ENCODE measurements at regions not wholly inside any gene's neighbourhood (a gene's known extent, or its start where the extent isn't known, plus 50 kb on each side); places are given as distances from the start of the nearest gene placed in this dataset.
"Not testable (repeated sequence)": the region's sequence is repeated elsewhere in the genome, so short reads cannot be mapped to it uniquely, and the experiment has no call there.

DNA sequence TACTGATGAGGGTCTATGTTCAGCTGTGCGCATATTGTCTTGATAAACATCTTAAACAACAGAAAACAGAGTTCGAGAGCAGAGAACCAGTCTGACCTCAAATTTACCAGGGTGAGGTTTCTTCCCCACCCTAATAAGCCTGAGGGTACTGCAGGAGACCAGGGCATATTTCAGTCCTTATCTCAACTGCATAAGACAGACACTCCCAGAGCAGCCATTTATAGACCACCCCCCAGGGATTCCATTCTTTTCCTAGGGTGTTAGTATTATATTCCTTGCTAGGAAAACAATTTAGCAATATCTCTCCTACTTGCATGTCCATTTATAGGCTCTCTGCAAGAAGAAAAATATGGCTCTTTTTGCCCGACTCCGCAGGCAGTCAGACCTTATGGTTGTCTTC lies 89.5 kb upstream of the POMZP3 start:
- H3K27me3 ChIP-seq (ENCODE audit: control insufficient read depth in 2 of 2, insufficient read depth in 1 of 2, low read length in 1 of 2); H3K9me3 ChIP-seq (ENCODE audit: control insufficient read depth in 2 of 2, insufficient read depth in 1 of 2, low read length in 1 of 2); H3K27ac ChIP-seq (ENCODE audit: low read depth in 1 of 2, low read length in 1 of 2); H3K4me3 ChIP-seq (ENCODE audit: low read length in 2 of 2); H3K36me3 ChIP-seq (ENCODE audit: control insufficient read depth in 2 of 2, insufficient read depth in 2 of 2, low read length in 1 of 2); H3K4me1 ChIP-seq (ENCODE audit: control insufficient read depth in 2 of 2, insufficient read depth in 2 of 2, low read length in 2 of 2); DNase-seq (ENCODE audit: low read depth in 6 of 9, low spot score in 9 of 9): not testable (repeated sequence)
- WGBS = 83% methylated on average over 4 of the region's 4 CpGs

DNA sequence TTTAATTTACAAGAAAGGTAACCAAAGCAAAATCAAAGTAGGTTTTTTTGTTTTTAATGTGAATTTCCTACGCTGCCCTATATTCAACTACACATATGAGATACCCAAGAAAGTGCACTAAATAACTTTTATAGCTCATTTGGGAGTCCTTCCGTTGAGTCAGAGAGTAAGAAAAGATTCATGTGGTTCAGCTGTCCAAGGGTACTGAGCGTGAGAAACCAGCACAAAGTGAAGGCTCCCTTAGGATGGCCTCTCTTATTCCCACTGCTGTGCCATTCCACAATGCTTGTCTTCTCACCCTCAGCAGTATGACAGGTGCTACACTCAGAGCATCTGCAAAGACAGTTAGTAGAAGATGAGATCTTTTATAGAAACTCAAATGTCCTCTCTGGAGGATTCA lies 85.8 kb upstream of the POMZP3 start:
- H3K4me3 ChIP-seq (ENCODE audit: low read length in 2 of 2); H3K4me1 ChIP-seq (ENCODE audit: control insufficient read depth in 2 of 2, insufficient read depth in 2 of 2, low read length in 2 of 2); DNase-seq (ENCODE audit: low read depth in 6 of 9, low spot score in 9 of 9); H3K27me3 ChIP-seq (ENCODE audit: control insufficient read depth in 2 of 2, insufficient read depth in 1 of 2, low read length in 1 of 2); H3K9me3 ChIP-seq (ENCODE audit: control insufficient read depth in 2 of 2, insufficient read depth in 1 of 2, low read length in 1 of 2); H3K27ac ChIP-seq (ENCODE audit: low read depth in 1 of 2, low read length in 1 of 2); H3K36me3 ChIP-seq (ENCODE audit: control insufficient read depth in 2 of 2, insufficient read depth in 2 of 2, low read length in 1 of 2): not testable (repeated sequence)
- WGBS = 90% methylated on average over 3 of the region's 3 CpGs

DNA sequence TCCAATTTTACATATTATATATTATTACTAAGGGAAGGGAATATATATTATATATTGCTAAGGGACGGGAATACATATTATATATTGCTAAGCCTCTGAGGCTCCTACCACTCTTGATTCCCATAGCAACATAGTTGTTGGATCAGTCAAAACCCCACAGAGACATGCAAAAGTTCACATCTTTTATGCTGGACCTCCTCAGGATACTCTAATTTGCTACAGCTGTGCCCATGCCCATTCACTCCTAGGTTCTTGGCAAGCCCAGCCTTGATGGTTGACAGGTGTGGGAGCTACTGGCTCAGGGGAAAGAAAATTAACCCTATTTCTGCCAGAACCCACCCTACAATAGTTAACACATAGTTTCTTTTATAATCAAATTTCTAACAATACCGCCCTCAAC lies 84.6 kb upstream of the POMZP3 start:
- not testable (repeated sequence) for H3K36me3 ChIP-seq (ENCODE audit: control insufficient read depth in 2 of 2, insufficient read depth in 2 of 2, low read length in 1 of 2); H3K27ac ChIP-seq (ENCODE audit: low read depth in 1 of 2, low read length in 1 of 2); H3K9me3 ChIP-seq (ENCODE audit: control insufficient read depth in 2 of 2, insufficient read depth in 1 of 2, low read length in 1 of 2); H3K27me3 ChIP-seq (ENCODE audit: control insufficient read depth in 2 of 2, insufficient read depth in 1 of 2, low read length in 1 of 2); DNase-seq (ENCODE audit: low read depth in 6 of 9, low spot score in 9 of 9); H3K4me3 ChIP-seq (ENCODE audit: low read length in 2 of 2); H3K4me1 ChIP-seq (ENCODE audit: control insufficient read depth in 2 of 2, insufficient read depth in 2 of 2, low read length in 2 of 2)
- 98% methylated on average over 2 of the region's 2 CpGs for WGBS

DNA sequence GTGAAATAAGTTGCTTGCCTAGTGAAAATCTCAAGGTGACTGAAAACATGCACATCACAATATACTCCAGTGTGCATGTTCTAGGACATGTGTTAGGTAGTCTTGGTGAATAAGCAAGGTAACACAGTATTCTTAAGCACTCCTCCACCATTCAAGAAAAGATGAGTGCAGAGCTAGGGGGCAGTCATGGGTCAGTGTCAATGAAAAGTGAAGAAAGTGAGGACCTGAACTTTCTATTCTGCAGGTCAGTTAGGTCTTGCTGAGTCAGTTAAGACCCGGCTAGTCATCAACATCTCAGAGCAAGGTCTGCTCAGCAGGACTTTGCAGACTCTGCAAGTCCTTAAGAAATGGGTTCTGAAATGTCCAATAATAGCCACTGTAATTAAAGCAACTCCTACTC lies 82.6 kb upstream of the POMZP3 start:
- not testable (repeated sequence) for DNase-seq (ENCODE audit: low read depth in 6 of 9, low spot score in 9 of 9); H3K27me3 ChIP-seq (ENCODE audit: control insufficient read depth in 2 of 2, insufficient read depth in 1 of 2, low read length in 1 of 2); H3K4me1 ChIP-seq (ENCODE audit: control insufficient read depth in 2 of 2, insufficient read depth in 2 of 2, low read length in 2 of 2); H3K27ac ChIP-seq (ENCODE audit: low read depth in 1 of 2, low read length in 1 of 2); H3K36me3 ChIP-seq (ENCODE audit: control insufficient read depth in 2 of 2, insufficient read depth in 2 of 2, low read length in 1 of 2); H3K4me3 ChIP-seq (ENCODE audit: low read length in 2 of 2); H3K9me3 ChIP-seq (ENCODE audit: control insufficient read depth in 2 of 2, insufficient read depth in 1 of 2, low read length in 1 of 2)
- WGBS = 84% methylated on average over 1 of the region's 1 CpG

DNA sequence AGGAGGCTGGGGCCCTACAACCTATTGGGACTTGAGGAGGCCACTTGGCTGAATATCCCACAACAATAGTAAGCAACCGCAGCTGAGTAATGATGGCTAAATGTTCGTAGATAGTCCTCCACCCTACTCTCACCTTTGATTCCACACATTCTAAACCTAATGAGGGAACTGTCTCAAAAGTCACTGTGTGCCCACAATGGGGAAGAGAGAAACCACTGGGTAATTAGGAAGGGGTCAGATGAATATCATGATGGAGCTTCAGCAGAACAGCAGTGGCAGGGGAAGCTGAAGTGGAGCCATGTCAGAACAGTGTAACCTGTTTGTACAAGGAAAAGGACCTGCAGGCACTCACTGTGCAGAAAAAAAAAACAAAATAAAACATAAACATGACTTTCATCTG lies 81.4 kb upstream of the POMZP3 start:
- not testable (repeated sequence) for H3K4me1 ChIP-seq (ENCODE audit: control insufficient read depth in 2 of 2, insufficient read depth in 2 of 2, low read length in 2 of 2); H3K27me3 ChIP-seq (ENCODE audit: control insufficient read depth in 2 of 2, insufficient read depth in 1 of 2, low read length in 1 of 2); H3K36me3 ChIP-seq (ENCODE audit: control insufficient read depth in 2 of 2, insufficient read depth in 2 of 2, low read length in 1 of 2); H3K9me3 ChIP-seq (ENCODE audit: control insufficient read depth in 2 of 2, insufficient read depth in 1 of 2, low read length in 1 of 2); DNase-seq (ENCODE audit: low read depth in 6 of 9, low spot score in 9 of 9); H3K27ac ChIP-seq (ENCODE audit: low read depth in 1 of 2, low read length in 1 of 2); H3K4me3 ChIP-seq (ENCODE audit: low read length in 2 of 2)
- 99% methylated on average over 2 of the region's 2 CpGs for WGBS

DNA sequence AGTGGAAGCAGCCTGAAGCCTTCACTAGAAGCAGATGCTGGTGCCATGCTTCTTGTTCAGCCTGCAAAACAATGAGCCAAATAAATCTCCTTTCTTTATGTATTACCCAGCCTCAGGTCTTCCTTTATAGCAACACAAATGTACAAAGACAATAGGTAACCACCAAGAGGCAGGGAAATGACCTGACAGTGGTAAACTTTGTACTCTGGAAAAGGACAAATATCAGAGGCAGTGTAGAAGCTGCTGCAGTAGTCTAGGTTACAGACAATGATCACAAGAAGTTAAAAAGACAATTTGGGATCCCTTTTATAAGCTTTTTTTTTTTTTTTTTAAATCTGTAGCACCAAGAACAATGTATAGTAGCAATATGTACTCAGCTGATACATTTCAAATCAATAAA lies 76.7 kb upstream of the POMZP3 start:
- H3K36me3 ChIP-seq (ENCODE audit: control insufficient read depth in 2 of 2, insufficient read depth in 2 of 2, low read length in 1 of 2); H3K27me3 ChIP-seq (ENCODE audit: control insufficient read depth in 2 of 2, insufficient read depth in 1 of 2, low read length in 1 of 2); H3K9me3 ChIP-seq (ENCODE audit: control insufficient read depth in 2 of 2, insufficient read depth in 1 of 2, low read length in 1 of 2); H3K4me1 ChIP-seq (ENCODE audit: control insufficient read depth in 2 of 2, insufficient read depth in 2 of 2, low read length in 2 of 2); H3K4me3 ChIP-seq (ENCODE audit: low read length in 2 of 2); DNase-seq (ENCODE audit: low read depth in 6 of 9, low spot score in 9 of 9); H3K27ac ChIP-seq (ENCODE audit: low read depth in 1 of 2, low read length in 1 of 2): not testable (repeated sequence)

DNA sequence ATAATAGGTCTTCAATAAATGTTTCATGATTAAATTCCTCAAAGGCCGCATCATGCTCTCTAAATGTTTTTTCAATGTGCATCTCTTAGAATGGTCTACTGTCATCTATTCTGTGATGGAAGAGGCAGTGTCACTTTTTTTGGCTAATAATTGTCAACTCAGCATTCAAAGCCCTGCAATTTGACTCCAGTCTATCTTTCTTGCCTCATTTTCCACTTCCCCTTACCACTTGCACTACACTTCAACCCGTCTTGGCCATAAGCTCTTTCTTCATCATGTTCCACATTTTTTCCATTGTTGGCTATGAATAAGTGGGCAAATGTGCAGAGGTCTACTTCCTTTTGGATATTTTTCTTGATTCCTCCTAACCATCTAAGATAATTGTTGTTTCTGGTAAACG lies 59.2 kb upstream of the POMZP3 start:
- not testable (repeated sequence) for DNase-seq (ENCODE audit: low read depth in 6 of 9, low spot score in 9 of 9); H3K27me3 ChIP-seq (ENCODE audit: control insufficient read depth in 2 of 2, insufficient read depth in 1 of 2, low read length in 1 of 2); H3K9me3 ChIP-seq (ENCODE audit: control insufficient read depth in 2 of 2, insufficient read depth in 1 of 2, low read length in 1 of 2); H3K36me3 ChIP-seq (ENCODE audit: control insufficient read depth in 2 of 2, insufficient read depth in 2 of 2, low read length in 1 of 2); H3K27ac ChIP-seq (ENCODE audit: low read depth in 1 of 2, low read length in 1 of 2); H3K4me1 ChIP-seq (ENCODE audit: control insufficient read depth in 2 of 2, insufficient read depth in 2 of 2, low read length in 2 of 2); H3K4me3 ChIP-seq (ENCODE audit: low read length in 2 of 2)
- WGBS = 97% methylated on average over 2 of the region's 3 CpGs

DNA sequence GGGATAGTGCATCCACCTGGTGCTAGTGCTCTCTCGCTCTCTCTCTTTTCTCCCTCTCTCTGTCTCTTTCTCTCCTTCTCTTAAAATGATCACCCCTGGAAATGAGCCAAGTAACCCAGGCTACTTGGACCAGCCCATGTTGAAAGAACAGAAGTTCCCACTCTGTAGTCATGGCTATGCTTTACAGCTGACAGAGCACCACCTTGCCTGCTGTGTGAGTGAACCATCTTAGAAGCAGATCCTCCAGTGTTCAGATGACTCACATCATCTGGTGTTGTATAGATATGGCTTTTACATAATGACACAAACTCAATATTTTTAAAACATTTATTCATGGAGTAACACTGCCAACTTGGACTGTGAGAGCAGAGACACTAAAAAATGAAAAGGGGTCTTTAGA lies 57.7 kb upstream of the POMZP3 start:
- not testable (repeated sequence) for H3K9me3 ChIP-seq (ENCODE audit: control insufficient read depth in 2 of 2, insufficient read depth in 1 of 2, low read length in 1 of 2); H3K27me3 ChIP-seq (ENCODE audit: control insufficient read depth in 2 of 2, insufficient read depth in 1 of 2, low read length in 1 of 2); DNase-seq (ENCODE audit: low read depth in 6 of 9, low spot score in 9 of 9); H3K27ac ChIP-seq (ENCODE audit: low read depth in 1 of 2, low read length in 1 of 2); H3K4me1 ChIP-seq (ENCODE audit: control insufficient read depth in 2 of 2, insufficient read depth in 2 of 2, low read length in 2 of 2); H3K36me3 ChIP-seq (ENCODE audit: control insufficient read depth in 2 of 2, insufficient read depth in 2 of 2, low read length in 1 of 2); H3K4me3 ChIP-seq (ENCODE audit: low read length in 2 of 2)
- 100% methylated on average over 1 of the region's 1 CpG for WGBS

DNA sequence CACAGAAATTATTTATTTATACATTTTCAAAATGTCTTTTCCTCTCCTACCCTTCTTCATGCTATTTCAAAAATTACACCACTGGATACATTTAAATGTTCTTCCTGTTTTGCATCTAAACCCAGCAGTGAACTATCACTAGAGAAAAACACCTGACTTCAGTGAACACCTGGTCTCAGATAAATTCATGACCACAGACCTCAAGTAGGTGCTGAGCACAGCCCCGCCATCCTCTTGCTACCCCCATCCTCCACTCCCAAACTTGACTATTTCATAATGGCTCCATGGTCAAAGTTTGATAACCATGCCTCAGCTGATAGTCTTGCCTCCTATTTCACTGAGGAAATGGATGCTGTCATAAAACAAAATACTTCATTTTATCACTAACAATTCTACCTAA lies 56.6 kb upstream of the POMZP3 start:
- not testable (repeated sequence) for H3K27ac ChIP-seq (ENCODE audit: low read depth in 1 of 2, low read length in 1 of 2); H3K4me3 ChIP-seq (ENCODE audit: low read length in 2 of 2); H3K36me3 ChIP-seq (ENCODE audit: control insufficient read depth in 2 of 2, insufficient read depth in 2 of 2, low read length in 1 of 2); H3K27me3 ChIP-seq (ENCODE audit: control insufficient read depth in 2 of 2, insufficient read depth in 1 of 2, low read length in 1 of 2); H3K9me3 ChIP-seq (ENCODE audit: control insufficient read depth in 2 of 2, insufficient read depth in 1 of 2, low read length in 1 of 2); H3K4me1 ChIP-seq (ENCODE audit: control insufficient read depth in 2 of 2, insufficient read depth in 2 of 2, low read length in 2 of 2); DNase-seq (ENCODE audit: low read depth in 6 of 9, low spot score in 9 of 9)
- WGBS = 72% methylated on average over 1 of the region's 1 CpG

DNA sequence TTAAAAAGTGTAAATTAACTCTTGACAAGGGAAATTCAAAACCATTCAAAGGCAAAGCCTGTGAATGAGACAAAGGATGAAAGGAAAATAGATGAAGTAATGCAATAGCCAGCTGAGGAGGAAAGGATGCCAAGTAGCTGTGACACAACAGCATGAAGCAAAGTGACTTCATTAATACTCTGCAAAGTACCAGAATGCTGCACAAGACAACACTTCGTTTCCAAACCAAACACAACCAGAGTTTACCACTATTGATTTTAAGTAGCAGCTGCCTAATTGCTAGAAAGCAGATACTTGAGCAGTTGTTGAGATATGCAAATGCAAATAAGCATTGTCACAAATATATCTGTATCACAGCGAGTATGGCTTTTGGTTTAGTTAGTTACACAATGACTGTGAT lies 54.7 kb upstream of the POMZP3 start:
- not testable (repeated sequence) for H3K27me3 ChIP-seq (ENCODE audit: control insufficient read depth in 2 of 2, insufficient read depth in 1 of 2, low read length in 1 of 2); H3K4me3 ChIP-seq (ENCODE audit: low read length in 2 of 2); DNase-seq (ENCODE audit: low read depth in 6 of 9, low spot score in 9 of 9); H3K9me3 ChIP-seq (ENCODE audit: control insufficient read depth in 2 of 2, insufficient read depth in 1 of 2, low read length in 1 of 2); H3K4me1 ChIP-seq (ENCODE audit: control insufficient read depth in 2 of 2, insufficient read depth in 2 of 2, low read length in 2 of 2); H3K27ac ChIP-seq (ENCODE audit: low read depth in 1 of 2, low read length in 1 of 2); H3K36me3 ChIP-seq (ENCODE audit: control insufficient read depth in 2 of 2, insufficient read depth in 2 of 2, low read length in 1 of 2)
- WGBS = 87% methylated on average over 2 of the region's 2 CpGs

Data from thymus (tissue), 11 donors.